22Rv1 (cell line): ENCODE measurements at regions not wholly inside any gene's neighbourhood (a gene's known extent, or its start where the extent isn't known, plus 50 kb on each side); places are given as distances from the start of the nearest gene placed in this dataset.

Experiments
- CTCF ChIP-seq: fragments of 450-650 bp; IDR thresholded peaks from 2 replicates; pipeline ENCODE4 v1.5.1; 2017; ENCODE audit warnings: mild to moderate bottlenecking
- ZFX ChIP-seq: fragments of 450-650 bp; IDR thresholded peaks from 2 replicates; pipeline ENCODE4 v1.6.1; 2017; ENCODE audit warnings: antibody characterized with exemption, borderline replicate concordance

GRCh38 chr5:66346869-66347268 is 202.8 kb downstream of the SREK1 start:
- TF ChIP-seq CTCF = no peak
- no peak for TF ChIP-seq ZFX
